Transverse colon (tissue), 4 donors: ENCODE measurements at regions not wholly inside any gene's neighbourhood (a gene's known extent, or its start where the extent isn't known, plus 50 kb on each side); places are given as distances from the start of the nearest gene placed in this dataset.

ENCODE experiments used
- DNase-seq: peaks from one replicate; pipeline ENCODE4 v3.0.0-alpha.2; 2019
- H3K27ac ChIP-seq, 4 donors: fragments of 200-600 bp; sonication (generic); 2 replicates each; pipeline ENCODE4 v1.5.1; 2016 to 2018; ENCODE audit warnings: inconsistent platforms in 4 of 4
- H3K27me3 ChIP-seq: fragments of 200-600 bp; sonication (generic); 2 replicates; pipeline ENCODE4 v1.5.1; 2017; ENCODE audit warnings: inconsistent platforms
- H3K36me3 ChIP-seq, 4 donors: fragments of 200-600 bp; sonication (generic); 2 replicates each; pipeline ENCODE4 v1.5.1; 2017 to 2019; ENCODE audit warnings: inconsistent platforms in 4 of 4
- H3K4me1 ChIP-seq, 4 donors: fragments of 200-600 bp; sonication (generic); 2 replicates each; pipeline ENCODE4 v1.5.1; 2017 to 2020; ENCODE audit warnings: inconsistent platforms in 4 of 4
- H3K4me3 ChIP-seq, 4 donors: fragments of 200-600 bp; sonication (generic); 1 replicate in 1 of 4; 2 replicates in 3 of 4; pipeline versions ENCODE4 v1.5.1 to v1.6.1; 2017 to 2019; ENCODE audit warnings: inconsistent platforms in 4 of 4
- H3K9me3 ChIP-seq, 2 donors: fragments of 200-600 bp; sonication (generic); 2 replicates each; pipeline ENCODE4 v1.5.1; 2017 to 2019; ENCODE audit warnings: inconsistent platforms in 2 of 2
- CTCF ChIP-seq, 5 experiments: fragments of 200-600 bp in 3 of 5; fragments of 450-650 bp in 2 of 5; sonication (generic) in 3 of 5; IDR thresholded peaks; 1 replicate in 2 of 5; 2 replicates in 3 of 5; pipeline ENCODE4 v1.5.1; 2016 to 2017; ENCODE audit warnings: antibody characterized with exemption in 5 of 5, inconsistent platforms in 3 of 5, mild to moderate bottlenecking in 2 of 5, moderate library complexity in 1 of 5
- EP300 ChIP-seq: sonication (generic); formaldehyde crosslinking; IDR thresholded peaks from one replicate; pipeline ENCODE4 v1.6.1; 2017; ENCODE audit warnings: antibody characterized with exemption, low read depth
- POLR2A ChIP-seq: fragments of 450-650 bp; IDR thresholded peaks from one replicate; pipeline ENCODE4 v1.6.1; 2016; ENCODE audit warnings: antibody characterized with exemption, mild to moderate bottlenecking, moderate library complexity
- POLR2AphosphoS5 ChIP-seq, 3 donors: sonication (generic); formaldehyde crosslinking; IDR thresholded peaks; one replicate each; pipeline ENCODE4 v1.6.1; 2016; ENCODE audit warnings: antibody characterized with exemption in 3 of 3
- WGBS, 2 donors: methylation state at CpG; one replicate each; pipeline ENCODE4 v1.1.5; 2018; ENCODE audit warnings: low coverage in 1 of 2; 5-methylcytosine and 5-hydroxymethylcytosine counted together
- in situ Hi-C, 4 donors: fragments of 200-750 bp; cut with MboI; loops; one replicate each; pipeline versions ENCODE4 v1.15.0 to v1.15.1; 2017; ENCODE audit warnings: low sequenced_read_pairs in 3 of 4, low pct_ligation_motif_present in 1 of 4, low pct_unique_long_range_greater_than_20kb in 1 of 4
- intact Hi-C: fragments of 100-400 bp; cut with DNase I; formaldehyde crosslinking; loops from one replicate; pipeline ENCODE4 v1.15.1; 2023; ENCODE audit warnings: low total_unique reads

- in situ Hi-C loops (no loop called here), intact Hi-C loops (no loop called here)
- Histone ChIP-seq H3K9me3 (no peaks in the 10 kb centered on the region), H3K27ac (no peak overlapping the region), H3K27me3 (no peaks in the 10 kb centered on the region), H3K4me3 (no peak overlapping the region), H3K36me3 (no peaks in the 10 kb centered on the region), H3K4me1 (peaks cover 0 to 23% (median 5%) of the 10 kb centered on the region in 4 donors)
- WGBS, 2 donors = 84 to 85% methylated on average over 4 to 6 of the region's 6 CpGs
- TF ChIP-seq POLR2A = no peak
- TF ChIP-seq EP300 = no peak
- TF ChIP-seq CTCF (IDR thresholded peaks at IDR 0.05) = no peak
- no peak for TF ChIP-seq POLR2AphosphoS5 (IDR thresholded peaks at IDR 0.05)
- DNase-seq = no peak
These were observed 223.1 kb upstream of the JUN start for GRCh38 chr1:59006932-59007331.

- DNase-seq = no peak
- no peaks in the 10 kb centered on the region for H3K27me3 ChIP-seq
- H3K4me3 ChIP-seq = no peak overlapping the region
- in situ Hi-C loops (no loop called here), intact Hi-C loops (no loop called here)
- TF ChIP-seq CTCF (IDR thresholded peaks at IDR 0.05) = no peak
- TF ChIP-seq POLR2A = no peak
- TF ChIP-seq EP300 = no peak
- TF ChIP-seq POLR2AphosphoS5 (IDR thresholded peaks at IDR 0.05) = no peak
- H3K9me3 ChIP-seq = no peaks in the 10 kb centered on the region
- peaks cover 1 to 25% (median 6%) of the 10 kb centered on the region in 4 donors for H3K4me1 ChIP-seq
- H3K36me3 ChIP-seq = no peaks in the 10 kb centered on the region
- WGBS, 2 donors = 84 to 97% methylated on average over 3 of the region's 3 CpGs
- H3K27ac ChIP-seq = no peak overlapping the region
These were observed 223.6 kb upstream of the JUN start for GRCh38 chr1:59007429-59007819.

GRCh38 chr1:59007820-59008598, 224.2 kb upstream of the JUN start:
- Histone ChIP-seq H3K4me1 (peaks cover 7 to 31% (median 12%) of the 10 kb centered on the region in 4 donors), H3K27me3 (no peaks in the 10 kb centered on the region), H3K27ac (no peak overlapping the region), H3K9me3 (no peaks in the 10 kb centered on the region), H3K4me3 (no peak overlapping the region), H3K36me3 (no peaks in the 10 kb centered on the region)
- intact Hi-C loops = no loop called here
- 60 to 89% methylated on average over 6 to 8 of the region's 8 CpGs for WGBS, 2 donors
- TF ChIP-seq POLR2A (no peak), EP300 (no peak), CTCF (IDR thresholded peaks at IDR 0.05) (no peak), POLR2AphosphoS5 (IDR thresholded peaks at IDR 0.05) (no peak)
- in situ Hi-C loops = no loop called here
- no peak for DNase-seq

- intact Hi-C loops = no loop called here
- no peak overlapping the region for H3K4me3 ChIP-seq
These were observed 224.9 kb upstream of the JUN start for GRCh38 chr1:59008599-59009347.

More at GRCh38 chr1:59008599-59009347, 224.9 kb upstream of the JUN start:
- peaks cover 15 to 38% (median 20%) of the 10 kb centered on the region in 4 donors for H3K4me1 ChIP-seq
- DNase-seq = no peak
- H3K36me3 ChIP-seq = no peaks in the 10 kb centered on the region
- no peak overlapping the region for H3K27ac ChIP-seq
- no peaks in the 10 kb centered on the region for H3K9me3 ChIP-seq
- 84 to 100% methylated on average over 2 to 8 of the region's 8 CpGs for WGBS, 2 donors
- in situ Hi-C loops = no loop called here
- no peaks in the 10 kb centered on the region for H3K27me3 ChIP-seq
- TF ChIP-seq POLR2A (no peak), POLR2AphosphoS5 (IDR thresholded peaks at IDR 0.05) (no peak), EP300 (no peak), CTCF (IDR thresholded peaks at IDR 0.05) (no peak)
